ENCODE measurements at regions not wholly inside any gene's neighbourhood (a gene's known extent, or its start where the extent isn't known, plus 50 kb on each side); places are given as distances from the start of the nearest gene placed in this dataset.

DNA sequence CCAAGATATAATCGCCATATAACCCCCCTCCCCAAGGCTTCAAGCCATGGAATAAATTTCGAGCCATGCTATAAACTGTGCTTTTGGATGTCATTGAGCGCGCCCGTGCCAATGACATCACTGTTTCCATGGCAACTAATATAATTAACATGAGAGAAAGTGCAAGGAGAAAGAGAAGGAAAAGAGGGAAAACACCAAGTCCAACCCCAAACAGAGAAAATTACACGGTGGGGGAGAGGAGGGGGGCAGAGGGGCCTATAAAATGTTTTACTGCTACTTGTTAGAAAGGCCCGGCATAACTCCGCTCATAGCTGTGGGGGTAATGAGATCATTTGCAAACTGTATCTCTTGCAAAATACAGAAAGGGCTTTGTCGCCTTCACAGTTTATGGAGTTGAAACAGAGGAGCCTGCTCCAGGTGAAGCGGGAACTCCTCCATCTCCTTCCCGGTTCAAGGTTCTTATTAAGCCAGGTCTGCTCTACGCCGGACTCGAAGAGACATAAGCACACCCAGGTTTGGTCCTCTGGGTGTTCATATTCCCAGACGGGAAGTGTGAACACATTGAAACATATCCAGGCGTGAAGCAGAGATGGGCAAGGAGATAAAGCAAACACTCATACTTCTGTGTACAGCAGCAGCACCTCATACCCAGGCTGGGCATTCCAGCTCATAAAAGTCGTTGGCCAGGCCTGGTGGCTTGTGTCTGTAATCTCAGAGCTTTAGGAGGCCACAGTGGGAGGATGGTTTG lies 99.1 kb upstream of the MAP1LC3B2 start:
- Histone ChIP-seq H3K79me2 (ENCODE audit: insufficient read depth, low read length) (no peaks in the 10 kb centered on the region), H3K23me2 (ENCODE audit: insufficient read length, low read depth, low read length, poor library complexity, severe bottlenecking) (no peaks in the 10 kb centered on the region), H2BK12ac (ENCODE audit: insufficient read length, low read depth, low read length) (no peak overlapping the region), H3K9ac (ENCODE audit: extremely low read depth, insufficient read length, low read length) (no peak overlapping the region), H2BK15ac (ENCODE audit: low read depth, low read length) (no peak overlapping the region), H2BK120ac (ENCODE audit: low read depth, low read length, poor library complexity, severe bottlenecking) (no peak overlapping the region), H3K18ac (ENCODE audit: insufficient read length, low read depth, low read length) (no peak overlapping the region), H4K8ac (replicated peaks; ENCODE audit: insufficient read length, low read depth, low read length) (no peak overlapping the region), H2AK5ac (ENCODE audit: insufficient read length, low read length) (no peak overlapping the region), H3K4ac (ENCODE audit: low read depth, low read length) (no peak overlapping the region), H3K79me1 (ENCODE audit: insufficient read depth, low read depth, low read length, poor library complexity, severe bottlenecking) (no peaks in the 10 kb centered on the region), H2AFZ (ENCODE audit: low read length) (no peak overlapping the region), H3K23ac (ENCODE audit: insufficient read length, low read depth, low read length) (no peak overlapping the region), H4K5ac (ENCODE audit: insufficient read length, low read depth, low read length) (no peak overlapping the region), H4K91ac (ENCODE audit: insufficient read length, low read depth, low read length) (no peak overlapping the region), H3K4me1 (ENCODE audit: insufficient read depth, low read length) (no peaks in the 10 kb centered on the region; the same call in 1 of the 2 replicates), H2BK5ac (ENCODE audit: insufficient read length, low read length) (no peak overlapping the region), H3K14ac (ENCODE audit: insufficient read depth, low read length) (no peak overlapping the region), H3K27ac (ENCODE audit: insufficient read length, low read depth, low read length) (no peak overlapping the region), H2BK20ac (ENCODE audit: low read depth, low read length, poor library complexity, severe bottlenecking) (no peak overlapping the region), H3K9me3 (ENCODE audit: control insufficient read depth, low read depth, low read length) (no peaks in the 10 kb centered on the region), H3K4me2 (ENCODE audit: insufficient read depth, insufficient read length, low read length) (no peak overlapping the region), H3T11ph (ENCODE audit: low read length) (no peak overlapping the region), H4K20me1 (ENCODE audit: control insufficient read depth, insufficient read depth, insufficient read length) (no peaks in the 10 kb centered on the region), H3K27me3 (ENCODE audit: insufficient read depth, low read length) (no peaks in the 10 kb centered on the region), H3K56ac (ENCODE audit: insufficient read length, low read depth, low read length) (no peak overlapping the region)
- Mint-ChIP-seq H3K36me3 (ENCODE audit: insufficient read depth in 1 of 3, low read depth in 3 of 3) (no peaks in the 10 kb centered on the region), H3K4me3 (no peak overlapping the region), H3K27me3 (ENCODE audit: low read depth) (no peaks in the 10 kb centered on the region; the same call in 1 of the 2 replicates), H3K27ac (no peak overlapping the region; a peak in 2 of 7 replicates), H3K9me3 (no peaks in the 10 kb centered on the region), H3K4me1 (peaks cover 14 to 33% of the 10 kb centered on the region in 2 experiments)
- TF ChIP-seq, protein P1, sequence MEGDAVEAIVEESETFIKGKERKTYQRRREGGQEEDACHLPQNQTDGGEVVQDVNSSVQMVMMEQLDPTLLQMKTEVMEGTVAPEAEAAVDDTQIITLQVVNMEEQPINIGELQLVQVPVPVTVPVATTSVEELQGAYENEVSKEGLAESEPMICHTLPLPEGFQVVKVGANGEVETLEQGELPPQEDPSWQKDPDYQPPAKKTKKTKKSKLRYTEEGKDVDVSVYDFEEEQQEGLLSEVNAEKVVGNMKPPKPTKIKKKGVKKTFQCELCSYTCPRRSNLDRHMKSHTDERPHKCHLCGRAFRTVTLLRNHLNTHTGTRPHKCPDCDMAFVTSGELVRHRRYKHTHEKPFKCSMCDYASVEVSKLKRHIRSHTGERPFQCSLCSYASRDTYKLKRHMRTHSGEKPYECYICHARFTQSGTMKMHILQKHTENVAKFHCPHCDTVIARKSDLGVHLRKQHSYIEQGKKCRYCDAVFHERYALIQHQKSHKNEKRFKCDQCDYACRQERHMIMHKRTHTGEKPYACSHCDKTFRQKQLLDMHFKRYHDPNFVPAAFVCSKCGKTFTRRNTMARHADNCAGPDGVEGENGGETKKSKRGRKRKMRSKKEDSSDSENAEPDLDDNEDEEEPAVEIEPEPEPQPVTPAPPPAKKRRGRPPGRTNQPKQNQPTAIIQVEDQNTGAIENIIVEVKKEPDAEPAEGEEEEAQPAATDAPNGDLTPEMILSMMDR (conservative IDR thresholded peaks at IDR 0.05) = no peak
- no CpG with 5 or more reads among the region's 17 CpGs for WGBS (ENCODE audit: extremely low coverage, insufficient read length, low lambda C conversion rate)
- DNase-seq = no peak
